ENCODE measurements at regions not wholly inside any gene's neighbourhood (a gene's known extent, or its start where the extent isn't known, plus 50 kb on each side); places are given as distances from the start of the nearest gene placed in this dataset.
"Not testable (repeated sequence)": the region's sequence is repeated elsewhere in the genome, so short reads cannot be mapped to it uniquely, and the experiment has no call there.

GRCh38 chr4:82247171-82247570, 126.6 kb downstream of the HNRNPD start:
- DNase-seq = no peak

GRCh38 chr4:82241534-82241933, 132.3 kb downstream of the HNRNPD start:
- DNase-seq = no peak

DNA sequence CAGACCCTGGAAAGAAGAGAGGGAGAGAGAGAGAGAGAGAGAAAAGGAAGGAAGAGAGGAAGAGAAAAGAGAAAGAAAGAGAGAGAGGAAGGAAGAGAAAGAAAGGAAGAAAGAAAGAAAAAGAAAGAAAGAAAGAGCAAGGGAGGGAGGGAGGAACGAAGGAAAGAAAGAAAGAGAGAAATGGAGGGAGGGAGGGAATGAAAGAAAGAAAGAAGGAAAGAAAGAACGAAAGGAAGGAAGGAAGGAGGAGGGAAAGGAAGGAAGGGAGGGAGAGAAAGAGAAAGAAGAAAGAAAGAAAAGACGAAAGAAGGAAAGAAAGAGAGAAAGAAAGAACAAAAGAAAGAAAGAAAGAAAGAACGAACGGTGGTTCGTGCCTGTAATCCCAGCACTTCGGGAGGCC, 133.4 kb downstream of the HNRNPD start:
- no peak for DNase-seq

DNA sequence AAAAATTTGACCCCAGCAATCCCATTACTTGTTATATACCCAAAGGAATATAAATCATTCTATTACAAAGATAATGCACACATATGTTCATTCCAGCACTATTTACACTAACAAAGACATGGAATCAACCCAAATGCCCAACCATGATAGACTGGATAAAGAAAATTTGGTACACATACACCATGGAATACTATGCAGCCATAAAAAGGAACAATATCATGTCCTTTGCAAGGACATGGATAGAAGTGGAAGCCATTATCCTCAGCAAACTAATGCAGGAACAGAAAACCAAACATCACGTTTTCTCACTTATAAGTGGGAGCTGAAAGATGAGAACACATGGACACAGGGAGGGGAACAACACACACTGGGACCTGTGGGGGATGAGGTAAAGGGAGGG, 136.6 kb downstream of the HNRNPD start:
- DNase-seq = not testable (repeated sequence)

GRCh38 chr4:82235346-82235745, 138.4 kb downstream of the HNRNPD start:
- no peak for DNase-seq

DNA sequence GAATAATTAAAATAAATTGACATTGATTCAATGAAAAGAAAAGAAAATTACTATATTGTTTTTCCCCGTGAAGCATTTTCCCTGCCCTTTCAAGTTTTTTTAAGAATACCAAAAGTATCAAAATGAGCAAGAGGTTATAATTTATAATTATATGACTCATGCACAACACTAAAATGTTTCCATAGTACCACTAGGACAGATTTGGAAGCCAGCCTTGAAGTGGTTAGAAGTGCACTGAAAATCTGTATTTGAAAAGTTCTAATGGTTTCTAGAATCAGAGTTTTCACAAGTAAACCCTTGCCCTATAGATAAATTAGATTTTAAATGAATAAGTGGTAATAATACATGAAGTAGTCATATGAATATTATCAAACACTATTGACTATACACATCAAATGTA, 140.9 kb downstream of the HNRNPD start:
- no peak for DNase-seq

- DNase-seq = no peak
Measured at GRCh38 chr4:82231806-82232205, 142.0 kb downstream of the HNRNPD start.

- no peak for DNase-seq
Measured at GRCh38 chr4:82230306-82230705, 143.5 kb downstream of the HNRNPD start.

GRCh38 chr4:82225030-82225429, 148.8 kb downstream of the HNRNPD start:
- no peak for DNase-seq

- no peak for DNase-seq
Measured at GRCh38 chr4:82223715-82224114, 150.1 kb downstream of the HNRNPD start.

GRCh38 chr4:82219346-82219745, 154.4 kb downstream of the HNRNPD start:
- no peak for DNase-seq

DNA sequence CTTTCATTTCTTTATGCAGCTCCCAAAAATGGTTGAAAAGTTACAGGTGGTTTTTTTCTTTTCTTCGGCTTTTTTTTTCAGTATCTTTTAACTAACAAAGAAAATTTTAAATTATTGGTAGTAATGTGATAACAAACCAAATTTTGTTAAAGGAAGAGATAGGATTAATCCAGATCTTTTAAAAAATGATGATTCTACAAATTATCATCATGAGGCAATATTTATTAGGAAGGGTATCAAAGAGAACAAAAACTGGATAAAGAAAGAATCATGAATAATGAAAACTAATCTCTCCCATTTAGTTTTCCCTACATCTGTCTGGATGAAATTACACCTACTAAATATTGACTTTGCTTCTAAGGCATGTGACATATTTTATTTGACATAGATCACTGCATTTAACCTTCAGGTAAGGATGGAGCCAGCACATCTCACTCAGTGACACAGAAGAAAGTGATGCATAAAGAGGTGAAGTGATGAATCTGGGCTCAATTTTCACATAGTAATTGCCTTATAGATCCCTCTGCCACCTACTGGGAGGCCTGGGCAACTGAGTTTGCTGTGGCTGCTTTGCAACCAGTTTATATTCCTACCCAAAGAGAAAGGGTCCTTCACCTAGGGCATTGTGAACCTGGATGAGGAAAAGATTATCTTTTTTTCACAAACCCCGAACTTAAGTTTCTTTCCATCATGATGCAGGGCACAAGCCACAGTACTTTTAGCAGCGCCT, 155.6 kb downstream of the HNRNPD start:
- DNase-seq = no peak

GRCh38 chr4:82216219-82216618, 157.6 kb downstream of the HNRNPD start:
- DNase-seq = no peak

- no peak for DNase-seq
Measured at GRCh38 chr4:82215800-82216199, 158.0 kb downstream of the HNRNPD start.

GRCh38 chr4:82215039-82215438, 158.8 kb downstream of the HNRNPD start:
- DNase-seq = no peak

DNA sequence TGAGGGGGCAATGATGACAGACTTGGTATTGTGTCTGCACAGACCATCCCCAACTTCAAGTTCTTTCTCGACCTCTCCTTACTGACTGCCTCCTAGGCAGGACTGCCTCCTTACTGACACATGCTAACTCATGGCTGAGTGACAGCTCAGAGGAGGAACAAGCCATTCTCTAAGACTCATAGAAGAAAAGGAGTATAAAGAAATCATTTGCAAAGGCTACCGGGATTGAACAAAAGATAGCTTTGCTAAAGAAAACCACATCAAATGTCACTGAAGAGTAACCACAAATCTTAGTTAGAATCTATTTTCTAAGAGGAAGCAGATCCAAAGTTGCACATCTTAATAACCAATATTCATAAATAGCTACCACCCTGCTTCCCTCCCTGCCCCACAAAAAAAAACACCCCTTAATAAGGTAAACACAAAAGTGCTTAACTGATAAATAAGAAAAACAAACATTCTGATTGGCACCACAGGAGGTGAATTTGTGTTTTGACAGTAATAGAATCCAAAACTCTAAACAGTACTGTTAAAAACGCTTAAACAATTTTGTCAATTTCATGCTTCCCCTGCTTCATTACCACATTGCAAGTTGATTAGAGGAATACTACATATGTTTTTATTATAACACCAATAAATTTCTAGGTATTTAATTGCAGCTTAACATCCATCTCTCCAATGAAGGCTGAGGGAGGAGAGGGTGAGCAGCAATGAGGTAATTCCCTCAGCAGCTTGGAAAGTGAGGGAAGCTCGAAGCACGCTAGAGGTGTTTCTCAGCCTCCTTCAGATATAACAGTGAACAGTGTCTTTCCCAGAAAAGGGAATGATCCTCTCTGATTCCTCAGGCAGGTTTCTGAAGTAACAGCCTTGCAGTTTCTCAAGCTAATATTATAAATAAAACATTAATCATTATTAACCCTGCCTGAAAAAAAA, 160.0 kb downstream of the HNRNPD start:
- DNase-seq = no peak

DNA sequence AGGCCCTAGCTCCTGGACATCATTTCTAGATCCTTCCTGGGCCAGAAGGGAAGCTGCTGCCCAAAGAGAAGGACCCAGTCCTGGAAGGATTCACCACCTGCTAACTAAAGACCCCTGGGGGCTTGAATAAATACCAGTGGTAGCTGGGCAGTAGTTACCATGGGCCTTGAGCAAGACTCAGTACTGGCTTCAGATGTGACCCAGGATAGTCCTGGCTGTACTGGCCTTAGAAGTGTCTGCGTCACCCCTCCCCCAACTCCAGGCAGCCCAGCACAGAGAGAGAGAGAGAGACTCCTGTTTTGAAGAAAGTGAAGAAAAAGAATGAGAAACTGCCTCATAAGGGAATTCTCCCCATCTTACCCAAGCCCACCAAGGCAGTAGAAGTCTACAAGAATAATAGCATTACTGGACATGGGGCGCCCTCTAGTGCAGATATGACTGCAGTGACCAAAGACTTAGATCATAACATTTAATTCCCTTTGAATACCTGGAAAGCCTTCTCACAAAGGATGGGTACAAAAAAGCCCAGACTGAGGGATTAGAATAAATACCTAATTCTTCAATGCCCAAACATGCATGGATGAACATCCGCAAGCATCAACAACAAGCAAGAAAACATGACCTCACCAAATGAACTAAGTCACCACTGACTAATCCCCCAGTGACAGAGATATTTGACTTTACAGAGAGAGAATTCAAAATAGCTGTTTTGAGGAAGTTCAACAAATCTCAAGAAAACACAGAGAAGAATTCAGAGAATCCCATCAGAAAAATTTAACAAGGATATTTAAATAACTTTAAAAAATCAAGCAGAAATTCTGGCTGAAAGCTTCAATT, 171.8 kb downstream of the HNRNPD start:
- no peak for DNase-seq

GRCh38 chr4:82201303-82201702, 172.5 kb downstream of the HNRNPD start:
- DNase-seq = no peak

- no peak for DNase-seq
Measured at GRCh38 chr4:82200046-82200445, 173.7 kb downstream of the HNRNPD start.

DNA sequence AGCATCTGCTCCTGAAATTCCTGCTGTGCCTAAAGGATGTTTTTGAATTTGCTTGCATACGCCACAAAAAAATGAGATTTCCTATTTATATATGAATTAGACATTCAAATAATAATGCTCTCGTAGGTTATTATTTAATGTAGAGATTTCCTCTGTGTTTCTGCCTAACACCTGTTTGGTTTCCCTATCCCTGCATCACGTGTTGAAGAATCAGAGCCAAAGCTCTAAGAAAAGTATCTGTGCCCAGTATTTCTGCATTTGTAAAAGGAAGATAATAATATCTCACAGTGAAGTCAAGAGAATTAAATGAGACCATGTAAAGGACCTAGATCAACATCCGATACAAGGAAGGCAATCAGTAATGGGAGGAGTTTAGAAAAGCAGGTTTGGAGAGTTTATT, 179.5 kb downstream of the HNRNPD start:
- DNase-seq = no peak

- DNase-seq = no peak
Measured at GRCh38 chr4:82192017-82192673, 181.6 kb downstream of the HNRNPD start.

DNA sequence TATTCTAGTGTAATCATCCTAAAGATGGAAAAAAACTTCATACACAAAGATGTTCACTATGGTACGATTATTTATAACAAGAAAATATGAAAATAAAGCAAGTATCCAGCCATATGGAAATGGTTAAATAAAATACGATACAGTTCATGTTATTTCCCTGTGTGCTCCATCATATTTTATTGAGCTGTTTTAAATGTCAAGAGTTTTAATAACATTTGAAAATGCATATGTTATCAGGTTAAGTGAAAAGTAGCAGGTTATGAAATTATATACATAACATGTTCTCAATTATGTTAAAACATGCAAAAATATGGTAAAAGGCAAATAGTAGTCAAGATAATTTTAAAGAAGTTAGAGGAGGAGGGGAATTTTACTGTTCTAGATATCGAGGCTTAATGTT, 192.0 kb downstream of the HNRNPD start:
- no peak for DNase-seq

GRCh38 chr4:82172186-82172585, 201.6 kb downstream of the HNRNPD start:
- no peak for DNase-seq
